ENCODE measurements at regions not wholly inside any gene's neighbourhood (a gene's known extent, or its start where the extent isn't known, plus 50 kb on each side); places are given as distances from the start of the nearest gene placed in this dataset.

DNA sequence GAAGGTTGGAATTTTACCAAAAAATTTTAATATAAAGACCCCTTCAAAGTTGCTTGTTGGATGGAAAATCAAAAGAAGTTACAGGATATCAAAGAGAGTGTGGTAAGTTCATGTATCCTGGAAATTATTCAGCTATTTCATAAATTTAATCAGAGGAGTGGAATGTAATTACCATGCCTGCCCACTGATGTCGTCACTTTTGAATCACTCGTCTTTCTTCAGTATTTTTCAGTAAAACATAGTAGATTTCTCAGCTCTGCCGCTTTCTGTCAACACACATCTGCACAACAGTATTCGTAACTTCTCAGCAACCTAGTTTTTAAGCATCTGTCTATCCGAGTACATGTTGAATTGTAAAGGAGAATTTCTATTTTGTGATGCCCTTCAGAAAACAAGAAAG lies 2163.0 kb upstream of the AGA start:
- Mint-ChIP-seq H3K9me3 (ENCODE audit: low read depth) (no peaks in the 10 kb centered on the region), H3K36me3 (ENCODE audit: insufficient read depth) (no peaks in the 10 kb centered on the region), H3K4me3 (ENCODE audit: low read depth) (no peak overlapping the region), H3K27me3 (no peaks in the 10 kb centered on the region), H3K4me1 (ENCODE audit: low read depth) (no peaks in the 10 kb centered on the region), H3K27ac (no peak overlapping the region)
- no peak for DNase-seq (ENCODE audit: low spot score, unreplicated experiment)
- TF ChIP-seq, protein P1, sequence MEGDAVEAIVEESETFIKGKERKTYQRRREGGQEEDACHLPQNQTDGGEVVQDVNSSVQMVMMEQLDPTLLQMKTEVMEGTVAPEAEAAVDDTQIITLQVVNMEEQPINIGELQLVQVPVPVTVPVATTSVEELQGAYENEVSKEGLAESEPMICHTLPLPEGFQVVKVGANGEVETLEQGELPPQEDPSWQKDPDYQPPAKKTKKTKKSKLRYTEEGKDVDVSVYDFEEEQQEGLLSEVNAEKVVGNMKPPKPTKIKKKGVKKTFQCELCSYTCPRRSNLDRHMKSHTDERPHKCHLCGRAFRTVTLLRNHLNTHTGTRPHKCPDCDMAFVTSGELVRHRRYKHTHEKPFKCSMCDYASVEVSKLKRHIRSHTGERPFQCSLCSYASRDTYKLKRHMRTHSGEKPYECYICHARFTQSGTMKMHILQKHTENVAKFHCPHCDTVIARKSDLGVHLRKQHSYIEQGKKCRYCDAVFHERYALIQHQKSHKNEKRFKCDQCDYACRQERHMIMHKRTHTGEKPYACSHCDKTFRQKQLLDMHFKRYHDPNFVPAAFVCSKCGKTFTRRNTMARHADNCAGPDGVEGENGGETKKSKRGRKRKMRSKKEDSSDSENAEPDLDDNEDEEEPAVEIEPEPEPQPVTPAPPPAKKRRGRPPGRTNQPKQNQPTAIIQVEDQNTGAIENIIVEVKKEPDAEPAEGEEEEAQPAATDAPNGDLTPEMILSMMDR (IDR thresholded peaks at IDR 0.05; ENCODE audit: unreplicated experiment) = no peak

DNA sequence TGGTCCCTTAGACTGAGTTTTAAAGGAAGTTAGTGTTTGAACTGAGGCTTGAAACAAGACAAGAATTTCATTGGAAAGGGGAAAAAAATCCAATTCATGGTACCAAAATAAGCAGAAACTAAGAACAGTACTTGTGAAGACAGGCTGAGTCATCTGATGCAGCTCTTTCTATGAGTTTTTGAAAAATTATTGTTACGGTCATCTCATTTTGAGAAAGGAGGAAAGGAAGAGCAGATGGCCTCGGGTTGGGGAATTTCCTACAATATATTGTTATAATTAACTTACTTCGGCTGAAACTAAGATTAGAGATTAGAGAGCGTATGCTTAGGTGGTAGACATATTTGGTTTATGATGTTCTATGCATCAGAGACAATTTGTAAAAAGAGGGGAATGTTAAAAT lies 2164.8 kb upstream of the AGA start:
- no peak overlapping the region for H3K4me3 Mint-ChIP-seq (ENCODE audit: low read depth)
- no peak overlapping the region for H3K27ac Mint-ChIP-seq
- DNase-seq (ENCODE audit: low spot score, unreplicated experiment) = no peak
- H3K27me3 Mint-ChIP-seq = no peaks in the 10 kb centered on the region
- no peaks in the 10 kb centered on the region for H3K4me1 Mint-ChIP-seq (ENCODE audit: low read depth)
- no peaks in the 10 kb centered on the region for H3K9me3 Mint-ChIP-seq (ENCODE audit: low read depth)
- H3K36me3 Mint-ChIP-seq (ENCODE audit: insufficient read depth) = no peaks in the 10 kb centered on the region
- TF ChIP-seq, protein P1 (IDR thresholded peaks at IDR 0.05; ENCODE audit: unreplicated experiment) = no peak

DNA sequence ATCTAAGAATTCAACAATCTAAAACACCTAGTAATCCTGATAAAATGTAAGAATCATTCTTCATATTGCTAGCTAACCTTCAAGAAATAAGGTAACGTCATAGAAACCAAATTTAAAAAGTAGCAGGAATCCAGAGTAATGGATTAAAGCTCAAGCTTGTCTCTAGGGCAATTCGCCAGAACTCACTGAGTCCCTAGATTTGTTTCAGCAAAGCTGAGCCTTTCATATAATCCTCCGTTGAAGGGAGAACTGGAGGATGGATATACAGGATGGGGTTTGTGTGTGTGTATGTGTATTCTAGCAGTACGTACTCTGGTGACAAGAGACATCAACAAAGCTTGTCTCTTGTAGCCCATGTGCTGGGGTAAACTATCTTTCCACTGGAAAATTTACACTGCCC lies 2173.5 kb upstream of the AGA start:
- Mint-ChIP-seq H3K27me3 (no peaks in the 10 kb centered on the region), H3K27ac (no peak overlapping the region), H3K4me1 (ENCODE audit: low read depth) (no peaks in the 10 kb centered on the region), H3K4me3 (ENCODE audit: low read depth) (no peak overlapping the region), H3K36me3 (ENCODE audit: insufficient read depth) (no peaks in the 10 kb centered on the region), H3K9me3 (ENCODE audit: low read depth) (no peaks in the 10 kb centered on the region)
- DNase-seq (ENCODE audit: low spot score, unreplicated experiment) = no peak
- TF ChIP-seq, protein P1 (IDR thresholded peaks at IDR 0.05; ENCODE audit: unreplicated experiment) = no peak

DNA sequence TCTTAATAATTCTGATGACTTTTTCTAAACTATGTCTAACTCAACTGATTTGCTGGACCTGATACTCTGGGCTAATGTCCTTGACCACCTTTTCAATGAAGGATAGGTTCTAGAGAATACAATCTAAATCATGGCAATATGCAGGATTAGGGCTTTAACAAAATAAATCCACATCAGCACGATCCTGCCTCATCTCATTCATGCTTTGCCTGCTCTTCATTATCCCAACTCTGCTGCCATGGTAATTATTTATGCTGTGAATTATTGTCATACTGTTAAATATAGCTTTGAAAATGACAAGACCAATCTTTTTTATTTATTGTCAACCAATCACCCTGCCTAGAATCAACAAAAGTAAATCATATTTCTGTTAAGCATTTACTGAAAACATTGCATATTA lies 2176.7 kb upstream of the AGA start:
- Mint-ChIP-seq H3K4me1 (ENCODE audit: low read depth) (no peaks in the 10 kb centered on the region), H3K27ac (no peak overlapping the region), H3K27me3 (no peaks in the 10 kb centered on the region), H3K4me3 (ENCODE audit: low read depth) (no peak overlapping the region), H3K36me3 (ENCODE audit: insufficient read depth) (no peaks in the 10 kb centered on the region), H3K9me3 (ENCODE audit: low read depth) (no peaks in the 10 kb centered on the region)
- TF ChIP-seq, protein P1 (IDR thresholded peaks at IDR 0.05; ENCODE audit: unreplicated experiment) = no peak
- DNase-seq (ENCODE audit: low spot score, unreplicated experiment) = no peak

- Mint-ChIP-seq H3K4me1 (ENCODE audit: low read depth) (no peaks in the 10 kb centered on the region), H3K4me3 (ENCODE audit: low read depth) (no peak overlapping the region), H3K9me3 (ENCODE audit: low read depth) (no peaks in the 10 kb centered on the region), H3K27me3 (no peaks in the 10 kb centered on the region), H3K36me3 (ENCODE audit: insufficient read depth) (no peaks in the 10 kb centered on the region), H3K27ac (no peak overlapping the region)
- TF ChIP-seq, protein P1 (IDR thresholded peaks at IDR 0.05; ENCODE audit: unreplicated experiment) = no peak
- no peak for DNase-seq (ENCODE audit: low spot score, unreplicated experiment)
Measured at GRCh38 chr4:179624768-179625181, 2182.5 kb upstream of the AGA start.
